Adrenal gland (tissue), 5 donors: ENCODE measurements at regions not wholly inside any gene's neighbourhood (a gene's known extent, or its start where the extent isn't known, plus 50 kb on each side); places are given as distances from the start of the nearest gene placed in this dataset.

Experiments used
- POLR2A ChIP-seq, 2 donors: fragments of 450-650 bp; IDR thresholded peaks; one replicate each; pipeline ENCODE4 v1.6.1; 2017; ENCODE audit warnings: antibody characterized with exemption in 2 of 2, mild to moderate bottlenecking in 2 of 2, moderate library complexity in 1 of 2
- TF ChIP-seq, protein P1 (sequence below), 6 experiments: fragments of 450-650 bp in 4 of 6; fragments of 200-600 bp in 2 of 6; sonication (generic) in 1 of 6; IDR thresholded peaks; 1 replicate in 5 of 6; 2 replicates in 1 of 6; pipeline versions ENCODE4 v1.5.1 to v1.8.0; 2016 to 2021; ENCODE audit warnings: antibody characterized with exemption in 6 of 6, mild to moderate bottlenecking in 2 of 6, moderate library complexity in 1 of 6
- donor health status: DM: no; HTN: no; CAD: no.

DNA sequence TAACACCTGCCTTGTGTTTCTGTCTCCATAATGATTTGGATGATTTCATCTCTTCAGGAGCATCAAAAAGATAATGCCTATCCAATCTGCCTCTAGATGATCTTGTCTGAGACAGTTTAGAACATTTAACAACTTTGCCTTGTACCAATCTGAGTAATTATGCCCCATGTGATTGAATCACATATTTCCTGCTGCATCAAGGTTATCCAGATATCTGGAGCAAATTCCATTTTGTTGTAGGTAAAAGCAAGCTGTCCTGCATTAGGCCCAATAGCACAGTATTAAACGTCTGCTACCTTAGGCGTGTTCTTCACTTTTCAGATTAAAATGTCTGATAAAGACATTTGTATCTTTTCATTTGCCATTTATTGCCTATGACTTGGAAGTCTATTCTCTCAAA, 54.1 kb upstream of the MARCHF11 start:
- TF ChIP-seq, protein P1, sequence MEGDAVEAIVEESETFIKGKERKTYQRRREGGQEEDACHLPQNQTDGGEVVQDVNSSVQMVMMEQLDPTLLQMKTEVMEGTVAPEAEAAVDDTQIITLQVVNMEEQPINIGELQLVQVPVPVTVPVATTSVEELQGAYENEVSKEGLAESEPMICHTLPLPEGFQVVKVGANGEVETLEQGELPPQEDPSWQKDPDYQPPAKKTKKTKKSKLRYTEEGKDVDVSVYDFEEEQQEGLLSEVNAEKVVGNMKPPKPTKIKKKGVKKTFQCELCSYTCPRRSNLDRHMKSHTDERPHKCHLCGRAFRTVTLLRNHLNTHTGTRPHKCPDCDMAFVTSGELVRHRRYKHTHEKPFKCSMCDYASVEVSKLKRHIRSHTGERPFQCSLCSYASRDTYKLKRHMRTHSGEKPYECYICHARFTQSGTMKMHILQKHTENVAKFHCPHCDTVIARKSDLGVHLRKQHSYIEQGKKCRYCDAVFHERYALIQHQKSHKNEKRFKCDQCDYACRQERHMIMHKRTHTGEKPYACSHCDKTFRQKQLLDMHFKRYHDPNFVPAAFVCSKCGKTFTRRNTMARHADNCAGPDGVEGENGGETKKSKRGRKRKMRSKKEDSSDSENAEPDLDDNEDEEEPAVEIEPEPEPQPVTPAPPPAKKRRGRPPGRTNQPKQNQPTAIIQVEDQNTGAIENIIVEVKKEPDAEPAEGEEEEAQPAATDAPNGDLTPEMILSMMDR (IDR thresholded peaks at IDR 0.05) = no peak
- TF ChIP-seq POLR2A (IDR thresholded peaks at IDR 0.05) = no peak
